Right lobe of liver (tissue), 4 donors: ENCODE measurements at regions not wholly inside any gene's neighbourhood (a gene's known extent, or its start where the extent isn't known, plus 50 kb on each side); places are given as distances from the start of the nearest gene placed in this dataset.

Experiments
- CTCF ChIP-seq, 4 donors: fragments of 200-600 bp in 3 of 4; fragments of 450-650 bp in 1 of 4; IDR thresholded peaks; one replicate each; pipeline versions ENCODE4 v1.5.1 to v1.8.0; 2016 to 2022; ENCODE audit warnings: antibody characterized with exemption in 4 of 4, mild to moderate bottlenecking in 2 of 4
- POLR2A ChIP-seq: fragments of 450-650 bp; IDR thresholded peaks from one replicate; pipeline ENCODE4 v1.6.1; 2017; ENCODE audit warnings: antibody characterized with exemption, mild to moderate bottlenecking
- donor health status: DM: no; HTN: no; CAD: no.
- donor health status: DM: no; HTN: no; CAD: no.
- donor health status: DM: no; HTN: yes; CAD: no.

GRCh38 chr2:144615866-144616565 lies 96.1 kb upstream of the ZEB2 start:
- TF ChIP-seq CTCF (IDR thresholded peaks at IDR 0.05) (no peak), POLR2A (no peak)
